LHCN-M2 (cell line): ENCODE measurements at regions not wholly inside any gene's neighbourhood (a gene's known extent, or its start where the extent isn't known, plus 50 kb on each side); places are given as distances from the start of the nearest gene placed in this dataset.
"Not testable (repeated sequence)": the region's sequence is repeated elsewhere in the genome, so short reads cannot be mapped to it uniquely, and the experiment has no call there.

Source experiments
- DNase-seq: peaks from one replicate; pipeline ENCODE4 v3.0.0-alpha.2; 2012; ENCODE audit warnings: low read depth

GRCh38 chr11:71332447-71332846 lies 80.1 kb upstream of the SHANK2 start:
- DNase-seq: no peak

DNA sequence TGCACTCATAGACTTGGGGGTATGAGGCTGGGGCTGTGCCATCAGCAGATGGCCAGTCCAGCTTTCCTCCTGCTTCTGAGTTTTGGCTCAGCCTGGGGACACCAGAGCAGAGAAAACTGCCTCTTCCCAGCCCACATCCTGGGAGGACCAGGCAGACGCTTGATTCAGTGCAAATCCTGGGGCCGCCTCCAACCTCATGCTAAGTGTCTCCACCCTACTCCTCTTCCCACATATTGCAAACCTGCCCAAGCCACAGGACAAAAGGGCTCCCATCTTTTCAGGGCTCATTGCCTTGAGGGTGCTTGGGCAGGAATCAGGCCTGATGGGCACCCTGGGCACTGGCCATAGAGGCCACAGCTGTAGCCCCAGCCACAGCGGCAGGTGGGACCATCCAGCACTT lies 79.7 kb upstream of the SHANK2 start:
- no peak for DNase-seq

- no peak for DNase-seq
These were observed 79.3 kb upstream of the SHANK2 start for GRCh38 chr11:71331631-71332030.

DNA sequence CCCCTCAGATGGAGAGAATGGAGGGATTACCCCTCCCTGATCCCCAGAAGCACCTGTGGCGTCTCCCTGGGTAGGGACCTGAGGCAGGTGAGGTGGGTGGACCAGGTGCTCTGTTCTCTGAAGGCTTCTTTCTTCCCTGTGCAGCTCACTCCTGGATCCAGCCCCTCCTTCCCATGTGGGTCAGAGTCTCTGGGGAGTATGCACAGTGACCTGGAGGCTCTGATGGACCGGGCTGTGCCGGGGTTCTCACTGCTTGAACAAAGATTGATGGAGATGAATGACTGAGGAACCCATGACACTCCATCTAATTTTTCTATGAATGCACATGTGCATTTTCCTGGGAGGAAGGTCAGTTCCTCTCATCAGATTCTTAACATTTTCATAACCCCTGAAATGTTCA lies 78.6 kb upstream of the SHANK2 start:
- no peak for DNase-seq

- DNase-seq: no peak
These were observed 78.0 kb upstream of the SHANK2 start for GRCh38 chr11:71330349-71330748.

- DNase-seq: no peak
These were observed 77.4 kb upstream of the SHANK2 start for GRCh38 chr11:71329786-71330185.

- DNase-seq: no peak
These were observed 76.8 kb upstream of the SHANK2 start for GRCh38 chr11:71329165-71329510.

GRCh38 chr11:71327156-71328085 lies 75.0 kb upstream of the SHANK2 start:
- DNase-seq: no peak

GRCh38 chr11:71326328-71326940 lies 74.1 kb upstream of the SHANK2 start:
- DNase-seq: no peak

DNA sequence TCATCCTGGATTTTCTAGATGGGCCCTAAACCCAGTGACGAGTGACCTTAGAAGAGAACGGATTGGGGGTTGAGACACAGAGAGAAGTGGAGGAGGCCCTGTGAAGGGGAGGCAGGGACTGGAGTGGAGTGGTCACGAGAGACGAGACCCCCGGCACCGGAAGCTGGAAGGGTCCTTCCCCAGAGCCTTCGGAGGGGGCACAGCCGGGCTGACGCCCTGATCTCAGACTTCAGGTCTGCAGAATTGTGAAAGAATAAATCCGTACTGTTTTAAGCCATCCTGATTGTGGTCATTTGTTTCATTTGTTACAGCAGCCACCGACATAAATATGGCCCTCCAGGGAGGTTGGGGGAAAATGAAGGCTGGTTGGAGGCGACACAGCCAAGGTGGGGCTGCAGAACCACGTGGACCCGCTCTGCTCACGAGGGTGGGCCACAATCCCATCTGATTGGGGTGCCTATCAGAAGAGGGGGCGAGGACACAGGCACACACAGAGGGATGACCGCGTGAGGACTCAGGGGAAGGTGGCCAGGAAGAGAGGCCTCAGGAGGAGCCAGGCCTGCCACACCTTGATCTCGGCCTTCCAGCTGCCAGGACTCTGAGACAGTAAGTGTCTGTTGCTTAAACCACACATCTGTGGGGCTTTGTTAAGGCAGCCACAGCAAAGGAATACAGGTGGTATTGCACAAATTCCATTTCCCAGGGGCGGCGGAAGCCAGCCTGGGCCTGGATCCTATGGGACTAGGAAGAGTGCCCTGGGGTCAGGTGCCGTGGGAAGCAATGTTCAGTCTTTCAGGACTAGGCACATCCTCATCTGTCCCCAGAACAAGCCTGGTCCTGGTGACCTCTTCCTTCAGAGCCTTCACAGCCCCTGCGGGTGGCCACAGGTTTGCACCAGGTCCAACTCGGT lies 73.3 kb upstream of the SHANK2 start:
- no peak for DNase-seq

- no peak for DNase-seq
These were observed 72.5 kb upstream of the SHANK2 start for GRCh38 chr11:71324788-71325417.

- no peak for DNase-seq
These were observed 71.6 kb upstream of the SHANK2 start for GRCh38 chr11:71323876-71324526.

DNA sequence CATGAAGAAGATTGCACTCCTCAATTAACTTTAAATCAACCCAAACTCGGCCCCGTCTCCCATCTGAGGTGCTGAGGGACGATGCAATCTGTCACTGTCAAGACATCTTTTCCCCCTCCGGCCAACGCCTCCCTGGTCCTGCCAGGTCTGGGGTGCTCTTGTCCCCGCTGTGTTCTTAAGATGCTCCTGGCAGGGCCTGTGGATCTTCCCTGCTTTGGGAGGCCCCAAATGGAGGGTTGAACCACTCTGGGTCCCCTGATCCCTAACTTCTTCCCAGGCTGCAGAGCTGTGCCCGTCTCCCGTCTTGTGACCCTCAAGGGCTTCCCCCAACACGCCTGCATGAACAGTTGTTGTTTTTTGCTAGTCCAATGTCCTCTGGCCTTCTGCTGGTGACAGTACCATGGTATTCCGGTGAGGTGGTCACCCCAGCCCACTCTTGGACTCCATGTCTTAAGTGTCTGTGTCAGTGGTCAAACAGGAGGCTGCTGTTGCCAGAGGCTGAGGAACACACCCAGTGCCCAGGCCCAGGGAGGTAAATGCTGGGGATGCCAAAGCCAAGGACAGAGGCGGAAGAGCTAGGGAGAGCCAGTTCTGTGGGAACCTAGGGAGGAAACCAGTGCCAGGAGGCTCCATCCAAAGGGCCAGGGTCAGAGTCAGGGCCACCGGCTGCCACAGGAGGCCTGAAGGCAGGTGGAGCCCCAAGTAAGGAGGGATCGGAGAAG lies 70.6 kb upstream of the SHANK2 start:
- DNase-seq: no peak

- no peak for DNase-seq
These were observed 69.9 kb upstream of the SHANK2 start for GRCh38 chr11:71322192-71322735.

DNA sequence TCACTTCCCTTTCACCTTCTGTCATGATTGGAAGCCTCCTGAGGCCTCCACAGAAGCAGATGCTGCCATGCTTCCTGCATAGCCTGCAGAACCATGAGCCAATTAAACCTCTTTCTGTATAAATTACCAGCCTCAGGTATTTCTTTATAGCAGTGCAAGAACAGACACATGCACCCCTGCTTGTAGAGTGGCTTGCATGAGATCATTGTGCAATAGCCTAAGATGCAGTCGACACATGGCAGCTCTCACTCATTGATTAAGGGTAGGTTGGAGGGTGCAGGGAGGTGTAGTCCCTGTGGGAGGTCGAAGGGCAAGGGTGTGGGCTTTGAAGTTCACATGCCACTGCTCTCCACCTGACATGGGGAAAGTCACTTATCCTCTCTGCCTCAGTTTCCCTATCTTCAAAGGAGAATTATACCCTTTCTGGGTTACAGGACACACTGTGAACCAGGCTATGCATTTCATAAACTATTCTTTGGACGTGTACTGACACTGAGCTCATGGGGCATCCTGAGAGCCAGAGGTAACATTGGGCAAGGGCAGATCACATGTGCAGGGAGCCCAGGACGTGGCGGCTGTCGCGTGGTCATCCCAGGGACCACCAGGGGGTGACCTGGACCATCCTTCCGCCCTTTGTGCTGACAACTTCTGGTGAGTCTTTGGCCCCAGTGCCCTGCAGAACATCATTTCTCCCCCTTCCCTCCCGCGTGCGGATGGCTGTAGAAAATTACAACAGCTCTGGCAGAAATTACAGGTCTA lies 69.2 kb upstream of the SHANK2 start:
- DNase-seq: no peak

DNA sequence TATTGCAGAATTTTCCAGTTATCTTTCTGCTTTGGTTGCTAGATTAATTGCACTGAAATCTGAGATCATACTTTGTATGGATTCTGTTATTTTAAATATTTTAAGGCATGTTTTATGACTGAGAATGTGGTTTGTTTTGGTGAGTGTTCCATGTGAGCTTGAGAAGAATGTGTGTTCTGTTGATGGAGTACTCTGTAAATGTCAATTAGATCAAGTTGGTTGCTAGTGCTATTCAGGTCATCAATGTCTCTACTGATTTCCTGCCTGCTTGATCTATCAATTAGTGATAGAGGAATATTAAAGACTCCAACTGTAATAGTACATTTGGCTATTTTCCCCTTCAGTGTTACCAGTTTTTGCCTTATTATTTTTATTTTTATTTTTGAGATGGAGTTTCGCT lies 64.3 kb upstream of the SHANK2 start:
- DNase-seq: no peak

DNA sequence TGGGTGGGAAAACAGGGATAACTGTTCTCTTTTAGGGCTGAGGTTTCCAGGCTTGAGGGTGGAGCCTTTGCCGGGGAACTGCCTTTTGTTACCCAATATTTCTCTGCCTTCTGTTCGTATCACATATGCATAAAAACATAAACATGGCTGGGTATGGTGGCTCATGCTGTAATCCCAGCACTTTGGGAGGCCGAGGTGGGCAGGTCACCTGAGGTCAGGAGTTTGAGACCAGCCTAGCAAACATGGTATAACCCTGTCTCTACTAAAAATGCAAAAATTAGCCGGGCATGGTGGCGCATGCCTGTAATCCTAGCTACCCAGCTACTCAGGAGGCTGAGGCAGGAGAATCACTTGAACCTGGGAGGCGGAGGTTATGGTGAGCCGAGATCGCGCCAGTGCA lies 60.2 kb upstream of the SHANK2 start:
- DNase-seq: not testable (repeated sequence)

- no peak for DNase-seq
These were observed 59.6 kb upstream of the SHANK2 start for GRCh38 chr11:71311928-71312510.
